Suppressor macrophage treated with lipopolysaccharide for 4 hours (primary cell): ENCODE measurements at regions not wholly inside any gene's neighbourhood (a gene's known extent, or its start where the extent isn't known, plus 50 kb on each side); places are given as distances from the start of the nearest gene placed in this dataset.
"Not testable (repeated sequence)": the region's sequence is repeated elsewhere in the genome, so short reads cannot be mapped to it uniquely, and the experiment has no call there.

ENCODE experiments used
- DNase-seq: peaks from one replicate; pipeline ENCODE4 v3.0.0-alpha.2; 2020

GRCh38 chr12:75695926-75696325 lies 184.5 kb upstream of the KRR1 start:
- no peak for DNase-seq

GRCh38 chr12:75694534-75695268 lies 183.3 kb upstream of the KRR1 start:
- no peak for DNase-seq

GRCh38 chr12:75692876-75693275 lies 181.5 kb upstream of the KRR1 start:
- no peak for DNase-seq

- no peak for DNase-seq
These were observed 179.0 kb upstream of the KRR1 start for GRCh38 chr12:75690296-75690955.

- not testable (repeated sequence) for DNase-seq
These were observed 174.8 kb upstream of the KRR1 start for GRCh38 chr12:75686233-75686632.

GRCh38 chr12:75685617-75686225 lies 174.3 kb upstream of the KRR1 start:
- DNase-seq, result no peak

- DNase-seq, result no peak
These were observed 173.5 kb upstream of the KRR1 start for GRCh38 chr12:75684678-75685616.

- not testable (repeated sequence) for DNase-seq
These were observed 172.7 kb upstream of the KRR1 start for GRCh38 chr12:75683995-75684586.

GRCh38 chr12:75683220-75683619 lies 171.8 kb upstream of the KRR1 start:
- no peak for DNase-seq

GRCh38 chr12:75677522-75677921 lies 166.1 kb upstream of the KRR1 start:
- DNase-seq, result no peak

- no peak for DNase-seq
These were observed 163.0 kb upstream of the KRR1 start for GRCh38 chr12:75674393-75674792.

- no peak for DNase-seq
These were observed 160.8 kb upstream of the KRR1 start for GRCh38 chr12:75672200-75672599.

GRCh38 chr12:75670216-75670615 lies 158.8 kb upstream of the KRR1 start:
- DNase-seq, result no peak

- DNase-seq, result no peak
These were observed 155.5 kb upstream of the KRR1 start for GRCh38 chr12:75666939-75667334.

- no peak for DNase-seq
These were observed 154.9 kb upstream of the KRR1 start for GRCh38 chr12:75666126-75666938.

- DNase-seq, result no peak
These were observed 153.8 kb upstream of the KRR1 start for GRCh38 chr12:75665216-75665615.

GRCh38 chr12:75662511-75663159 lies 151.2 kb upstream of the KRR1 start:
- DNase-seq, result no peak

GRCh38 chr12:75661908-75662307 lies 150.5 kb upstream of the KRR1 start:
- no peak for DNase-seq

- DNase-seq, result no peak
These were observed 149.5 kb upstream of the KRR1 start for GRCh38 chr12:75660805-75661404.

GRCh38 chr12:75660107-75660530 lies 148.7 kb upstream of the KRR1 start:
- no peak for DNase-seq
